GM10248 (cell line): ENCODE measurements at regions not wholly inside any gene's neighbourhood (a gene's known extent, or its start where the extent isn't known, plus 50 kb on each side); places are given as distances from the start of the nearest gene placed in this dataset.

Source experiments
- CTCF ChIA-PET: fragments of 300-600 bp; sonication (Branson Sonifier 250); formaldehyde crosslinking; extraction: SDS; loops from one replicate; lab custom pipeline; 2021; ENCODE audit warnings: antibody characterized with exemption; lab: Yijun Ruan, JAX
- POLR2A ChIA-PET: fragments of 350-650 bp; sonication (Branson Sonifier 250); formaldehyde crosslinking; extraction: SDS; loops from one replicate; lab custom pipeline; 2020; ENCODE audit warnings: antibody characterized with exemption; lab: Yijun Ruan, JAX
- DNase-seq: peaks from one replicate; pipeline ENCODE4 v3.0.0; 2012; ENCODE audit errors: extremely low spot score
- CTCF ChIP-seq: IDR thresholded peaks from 2 replicates; pipeline ENCODE4 v1.5.1; 2012; ENCODE audit warnings: mild to moderate bottlenecking, low read depth; ENCODE audit errors: extremely low read depth, missing control alignments, control extremely low read depth

GRCh38 chr10:105770524-105771212 is 1129.6 kb downstream of the SORCS3 start:
- ChIA-PET CTCF (no interaction called here), POLR2A (no interaction called here)
- no peak for DNase-seq
- TF ChIP-seq CTCF = no peak

GRCh38 chr10:105769248-105770184 is 1128.4 kb downstream of the SORCS3 start:
- no peak for TF ChIP-seq CTCF
- POLR2A ChIA-PET = no interaction called here
- CTCF ChIA-PET = no interaction called here
- DNase-seq = no peak

GRCh38 chr10:105763611-105764010 is 1122.5 kb downstream of the SORCS3 start:
- DNase-seq = no peak
- ChIA-PET POLR2A (no interaction called here), CTCF (no interaction called here)
- no peak for TF ChIP-seq CTCF

- ChIA-PET POLR2A (no interaction called here), CTCF (no interaction called here)
- DNase-seq = no peak
- no peak for TF ChIP-seq CTCF
Observed at GRCh38 chr10:105761576-105762260, 1120.6 kb downstream of the SORCS3 start.

GRCh38 chr10:105759669-105760068 is 1118.6 kb downstream of the SORCS3 start:
- POLR2A ChIA-PET = no interaction called here

More at GRCh38 chr10:105759669-105760068, 1118.6 kb downstream of the SORCS3 start:
- DNase-seq = no peak
- CTCF ChIA-PET = interaction anchor here (1.6 kb wide), 1 partner anchor 10 kb away, joined by 8 read pairs; no protein-coding TSS in a partner anchor
- TF ChIP-seq CTCF = no peak
